ENCODE measurements at regions not wholly inside any gene's neighbourhood (a gene's known extent, or its start where the extent isn't known, plus 50 kb on each side); places are given as distances from the start of the nearest gene placed in this dataset.

DNA sequence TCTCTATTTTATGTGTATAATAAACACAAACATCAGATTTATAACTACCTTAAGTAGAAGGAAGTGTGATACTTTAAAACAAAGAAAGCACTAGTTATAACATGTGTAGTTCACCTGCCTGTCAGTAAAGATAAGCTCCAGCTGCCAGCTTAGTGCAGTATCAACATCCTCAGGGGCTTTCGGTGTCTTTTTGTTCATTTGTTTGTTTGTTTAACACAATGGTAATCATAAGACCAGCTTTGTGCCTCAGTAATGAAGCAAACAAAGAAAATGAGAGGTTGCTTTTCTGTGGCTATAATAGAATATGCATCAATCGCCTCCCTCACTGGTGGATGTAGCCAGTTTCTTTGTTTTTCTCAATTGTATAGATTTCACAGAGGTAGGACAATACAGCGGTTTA lies 1499.0 kb upstream of the TMEFF2 start:
- Mint-ChIP-seq H3K4me1 (ENCODE audit: insufficient read depth, unreplicated experiment) (no peaks in the 10 kb centered on the region), H3K36me3 (ENCODE audit: insufficient read depth, unreplicated experiment) (no peaks in the 10 kb centered on the region), H3K27me3 (ENCODE audit: insufficient read depth, unreplicated experiment) (no peaks in the 10 kb centered on the region), H3K4me3 (ENCODE audit: unreplicated experiment) (no peak overlapping the region), H3K9me3 (ENCODE audit: unreplicated experiment) (no peaks in the 10 kb centered on the region), H3K27ac (ENCODE audit: low read depth, unreplicated experiment) (no peak overlapping the region)
- no TSS peak for BruUV-seq (replicated peaks)
- intact Hi-C loops (cut with micrococcal nuclease) = loop anchor here (2.0 kb wide), 1 partner anchor 1125 kb away; no protein-coding TSS in a partner anchor
- DNase-seq (ENCODE audit: unreplicated experiment) = no peak
- ChIA-PET CTCF (interaction anchor here (0.6 kb wide), 1 partner anchor 44 kb away, joined by 3 read pairs; no protein-coding TSS in a partner anchor), POLR2A (interaction anchor here (0.6 to 1.2 kb wide), 2 partner anchors 260 to 678 kb away, joined by 3 read pairs; no protein-coding TSS in a partner anchor)
- TF ChIP-seq, protein P1, sequence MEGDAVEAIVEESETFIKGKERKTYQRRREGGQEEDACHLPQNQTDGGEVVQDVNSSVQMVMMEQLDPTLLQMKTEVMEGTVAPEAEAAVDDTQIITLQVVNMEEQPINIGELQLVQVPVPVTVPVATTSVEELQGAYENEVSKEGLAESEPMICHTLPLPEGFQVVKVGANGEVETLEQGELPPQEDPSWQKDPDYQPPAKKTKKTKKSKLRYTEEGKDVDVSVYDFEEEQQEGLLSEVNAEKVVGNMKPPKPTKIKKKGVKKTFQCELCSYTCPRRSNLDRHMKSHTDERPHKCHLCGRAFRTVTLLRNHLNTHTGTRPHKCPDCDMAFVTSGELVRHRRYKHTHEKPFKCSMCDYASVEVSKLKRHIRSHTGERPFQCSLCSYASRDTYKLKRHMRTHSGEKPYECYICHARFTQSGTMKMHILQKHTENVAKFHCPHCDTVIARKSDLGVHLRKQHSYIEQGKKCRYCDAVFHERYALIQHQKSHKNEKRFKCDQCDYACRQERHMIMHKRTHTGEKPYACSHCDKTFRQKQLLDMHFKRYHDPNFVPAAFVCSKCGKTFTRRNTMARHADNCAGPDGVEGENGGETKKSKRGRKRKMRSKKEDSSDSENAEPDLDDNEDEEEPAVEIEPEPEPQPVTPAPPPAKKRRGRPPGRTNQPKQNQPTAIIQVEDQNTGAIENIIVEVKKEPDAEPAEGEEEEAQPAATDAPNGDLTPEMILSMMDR (IDR thresholded peaks at IDR 0.05; ENCODE audit: unreplicated experiment) = no peak

DNA sequence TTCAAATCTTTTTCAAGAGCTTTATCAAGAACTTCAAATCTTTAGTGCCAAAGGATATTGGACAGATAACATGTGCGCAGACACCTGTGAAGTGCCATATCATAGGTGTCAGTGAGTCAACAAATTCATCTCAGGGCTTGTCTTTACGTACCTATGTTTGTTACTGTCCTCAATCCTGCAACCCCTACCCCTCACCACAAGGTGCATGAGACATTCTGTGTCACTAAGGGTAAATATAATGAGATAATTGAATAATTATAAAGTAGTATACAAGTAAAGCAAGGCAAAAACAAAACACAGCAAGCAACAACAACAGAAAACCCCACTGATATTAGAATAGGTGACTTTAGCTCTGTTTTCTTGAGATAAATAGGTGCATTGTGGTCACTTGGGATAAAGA lies 1495.8 kb upstream of the TMEFF2 start:
- CTCF ChIA-PET = interaction anchor here (2.3 kb wide), 1 partner anchor 273 kb away, joined by 10 read pairs; no protein-coding TSS in a partner anchor

DNA sequence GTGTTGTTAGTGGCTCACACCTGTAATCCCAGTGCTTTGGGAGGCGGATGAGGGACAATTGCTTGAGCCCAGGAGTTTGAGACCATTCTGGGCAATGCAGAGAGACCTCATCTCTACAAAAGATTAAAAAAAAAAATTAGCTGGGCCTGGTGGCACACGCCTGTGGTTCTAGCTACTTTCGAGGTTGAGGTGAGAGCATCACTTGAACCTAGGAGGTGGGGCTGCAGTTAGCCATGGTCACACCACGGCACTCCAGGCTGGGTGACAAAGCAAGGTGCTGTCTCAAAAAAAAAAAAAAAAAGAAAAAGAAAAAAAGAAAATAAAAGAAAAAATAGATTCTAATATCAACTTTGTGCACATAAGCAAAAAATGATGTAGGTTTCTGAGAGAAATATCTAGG lies 1492.5 kb upstream of the TMEFF2 start:
- Mint-ChIP-seq H3K27me3 (ENCODE audit: insufficient read depth, unreplicated experiment) (no peaks in the 10 kb centered on the region), H3K4me1 (ENCODE audit: insufficient read depth, unreplicated experiment) (no peaks in the 10 kb centered on the region), H3K36me3 (ENCODE audit: insufficient read depth, unreplicated experiment) (no peaks in the 10 kb centered on the region), H3K27ac (ENCODE audit: low read depth, unreplicated experiment) (no peak overlapping the region), H3K9me3 (ENCODE audit: unreplicated experiment) (no peaks in the 10 kb centered on the region), H3K4me3 (ENCODE audit: unreplicated experiment) (no peak overlapping the region)
- TF ChIP-seq, protein P1 (IDR thresholded peaks at IDR 0.05; ENCODE audit: unreplicated experiment) = no peak
- intact Hi-C loops (cut with micrococcal nuclease) = no loop called here
- BruUV-seq (replicated peaks) = no TSS peak
- POLR2A ChIA-PET = no interaction called here
- CTCF ChIA-PET = no interaction called here
- DNase-seq (ENCODE audit: unreplicated experiment) = no peak

More for the DNA sequence above, 1495.8 kb upstream of the TMEFF2 start:
- no peak overlapping the region for H3K27ac Mint-ChIP-seq (ENCODE audit: low read depth, unreplicated experiment)
- intact Hi-C loops (cut with micrococcal nuclease) = no loop called here
- H3K4me3 Mint-ChIP-seq (ENCODE audit: unreplicated experiment) = no peak overlapping the region
- H3K9me3 Mint-ChIP-seq (ENCODE audit: unreplicated experiment) = no peaks in the 10 kb centered on the region
- BruUV-seq (replicated peaks) = no TSS peak
- H3K36me3 Mint-ChIP-seq (ENCODE audit: insufficient read depth, unreplicated experiment) = no peaks in the 10 kb centered on the region
- POLR2A ChIA-PET = interaction anchor here (0.9 kb wide), 1 partner anchor 43 kb away, joined by 3 read pairs; no protein-coding TSS in a partner anchor
- no peaks in the 10 kb centered on the region for H3K4me1 Mint-ChIP-seq (ENCODE audit: insufficient read depth, unreplicated experiment)
- no peak for DNase-seq (ENCODE audit: unreplicated experiment)
- no peaks in the 10 kb centered on the region for H3K27me3 Mint-ChIP-seq (ENCODE audit: insufficient read depth, unreplicated experiment)
- TF ChIP-seq, protein P1 (IDR thresholded peaks at IDR 0.05; ENCODE audit: unreplicated experiment) = no peak

DNA sequence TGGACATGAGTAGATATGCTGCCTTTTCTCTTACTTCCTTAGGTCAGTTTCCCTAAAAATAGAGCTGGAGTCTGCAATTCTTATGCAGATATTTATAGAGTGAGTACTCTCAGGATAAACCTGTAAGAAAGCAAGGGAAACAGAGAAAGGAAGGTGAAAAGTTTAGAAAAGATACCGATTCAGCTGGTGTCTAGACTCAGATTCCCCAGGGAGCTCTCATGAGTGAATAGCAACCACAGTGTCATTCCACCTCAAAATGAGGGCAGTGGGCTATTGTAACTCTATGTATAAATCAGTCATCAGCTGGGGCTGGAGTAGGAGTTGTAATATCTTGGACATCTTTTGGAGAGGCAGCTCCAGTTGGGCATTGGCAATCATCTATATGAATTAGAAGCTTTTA lies 1485.1 kb upstream of the TMEFF2 start:
- POLR2A ChIA-PET = no interaction called here
- no peaks in the 10 kb centered on the region for H3K4me1 Mint-ChIP-seq (ENCODE audit: insufficient read depth, unreplicated experiment)
- no peak overlapping the region for H3K4me3 Mint-ChIP-seq (ENCODE audit: unreplicated experiment)
- H3K27ac Mint-ChIP-seq (ENCODE audit: low read depth, unreplicated experiment) = no peak overlapping the region
- no TSS peak for BruUV-seq (replicated peaks)
- CTCF ChIA-PET = interaction anchor here (0.7 kb wide), 1 partner anchor 1824 kb away, joined by 3 read pairs; no protein-coding TSS in a partner anchor
- no peaks in the 10 kb centered on the region for H3K27me3 Mint-ChIP-seq (ENCODE audit: insufficient read depth, unreplicated experiment)
- H3K9me3 Mint-ChIP-seq (ENCODE audit: unreplicated experiment) = no peaks in the 10 kb centered on the region
- TF ChIP-seq, protein P1 (IDR thresholded peaks at IDR 0.05; ENCODE audit: unreplicated experiment) = no peak
- intact Hi-C loops (cut with micrococcal nuclease) = no loop called here
- H3K36me3 Mint-ChIP-seq (ENCODE audit: insufficient read depth, unreplicated experiment) = no peaks in the 10 kb centered on the region
- DNase-seq (ENCODE audit: unreplicated experiment) = no peak
